GM23338 (cell line): ENCODE measurements at regions not wholly inside any gene's neighbourhood (a gene's known extent, or its start where the extent isn't known, plus 50 kb on each side); places are given as distances from the start of the nearest gene placed in this dataset.

ENCODE experiments used
- ATAC-seq: fragments of 200-7000 bp; cut with Tn5 transposase; 3 replicates; pipeline ENCODE4 v1.9.1; 2020
- DNase-seq: peaks from one replicate; pipeline ENCODE4 v3.0.0-alpha.2; 2015; ENCODE audit warnings: low spot score
- H2AFZ ChIP-seq: fragments of 200-600 bp; sonication (generic); 2 replicates; pipeline ENCODE4 v1.8.0; 2016; ENCODE audit warnings: antibody characterized with exemption, mild to moderate bottlenecking, moderate library complexity
- H3F3A ChIP-seq: fragments of 200-600 bp; sonication (generic); replicated peaks from 2 replicates; pipeline ENCODE4 v1.8.0; 2017; ENCODE audit warnings: antibody characterized with exemption, mixed run types, low read depth
- H3K27ac ChIP-seq: fragments of 200-600 bp; sonication (generic); 2 replicates; pipeline ENCODE4 v1.6.1; 2016; ENCODE audit warnings: low read depth
- H3K27me3 ChIP-seq: fragments of 200-600 bp; sonication (generic); 2 replicates; pipeline ENCODE4 v1.8.0; 2016; ENCODE audit warnings: mild to moderate bottlenecking, mixed run types, moderate library complexity; ENCODE audit not compliant: insufficient read depth
- H3K36me3 ChIP-seq: fragments of 200-600 bp; sonication (generic); 2 replicates; pipeline ENCODE4 v1.8.0; 2016; ENCODE audit warnings: mild to moderate bottlenecking; ENCODE audit not compliant: insufficient read depth
- H3K4me1 ChIP-seq: fragments of 200-600 bp; sonication (generic); 2 replicates; pipeline ENCODE4 v1.8.0; 2016; ENCODE audit warnings: mild to moderate bottlenecking, moderate library complexity; ENCODE audit not compliant: insufficient read depth
- H3K4me2 ChIP-seq: fragments of 200-600 bp; sonication (generic); 2 replicates; pipeline ENCODE4 v1.7.1; 2017; ENCODE audit warnings: mixed run types
- H3K4me3 ChIP-seq: fragments of 200-600 bp; sonication (generic); 2 replicates; pipeline ENCODE4 v1.6.1; 2016; ENCODE audit warnings: mixed run types
- H3K79me2 ChIP-seq: fragments of 200-600 bp; sonication (generic); replicated peaks from 2 replicates; pipeline ENCODE4 v1.8.0; 2017; ENCODE audit warnings: mild to moderate bottlenecking; ENCODE audit not compliant: insufficient read depth
- H3K9me2 ChIP-seq: fragments of 200-600 bp; sonication (generic); 2 replicates; pipeline ENCODE4 v1.8.0; 2017; ENCODE audit not compliant: insufficient read depth
- H4K20me1 ChIP-seq: fragments of 200-600 bp; sonication (generic); replicated peaks from 2 replicates; pipeline ENCODE4 v1.8.0; 2017; ENCODE audit warnings: mild to moderate bottlenecking; ENCODE audit not compliant: insufficient read depth
- H3K27ac Mint-ChIP-seq: 2 replicates; pipeline ENCODE4 v1.8.0; 2020; ENCODE audit warnings: inconsistent platforms, mild to moderate bottlenecking, moderate library complexity, mixed read lengths
- H3K27me3 Mint-ChIP-seq: 3 replicates; pipeline ENCODE4 v1.8.0; 2022; ENCODE audit warnings: low read depth, mild to moderate bottlenecking, moderate library complexity, mixed read lengths, inconsistent platforms; ENCODE audit not compliant: insufficient read depth, poor library complexity
- H3K36me3 Mint-ChIP-seq: 3 replicates; pipeline ENCODE4 v1.8.0; 2021; ENCODE audit warnings: low read depth, mild to moderate bottlenecking, inconsistent platforms, moderate library complexity, mixed read lengths
- H3K4me1 Mint-ChIP-seq: 3 replicates; pipeline ENCODE4 v1.8.0; 2020; ENCODE audit warnings: mild to moderate bottlenecking, inconsistent platforms, mixed read lengths
- H3K4me3 Mint-ChIP-seq: 3 replicates; pipeline ENCODE4 v1.8.0; 2021; ENCODE audit warnings: moderate library complexity, mild to moderate bottlenecking, inconsistent platforms, mixed read lengths
- H3K9me3 Mint-ChIP-seq: 3 replicates; pipeline ENCODE4 v1.8.0; 2020; ENCODE audit warnings: moderate library complexity, mild to moderate bottlenecking, inconsistent platforms, mixed read lengths
- CREB1 ChIP-seq: fragments of 250-450 bp; sonication (Bioruptor Pico); IDR thresholded peaks from 2 replicates; pipeline ENCODE4 v1.5.0; 2020; ENCODE audit warnings: low read depth, mild to moderate bottlenecking, moderate library complexity
- ETS1 ChIP-seq: IDR thresholded peaks from 2 replicates; pipeline ENCODE4 v1.6.1; 2016; ENCODE audit warnings: antibody characterized with exemption
- EZH2 ChIP-seq: fragments of 200-600 bp; sonication (generic); IDR thresholded peaks from one replicate; pipeline ENCODE4 v1.8.0; 2017; ENCODE audit warnings: antibody characterized with exemption, mild to moderate bottlenecking, low read depth; ENCODE audit not compliant: unreplicated experiment
- EZH2phosphoT487 ChIP-seq: fragments of 200-600 bp; sonication (generic); IDR thresholded peaks from one replicate; pipeline ENCODE4 v1.8.1; 2018; ENCODE audit warnings: antibody characterized with exemption; ENCODE audit not compliant: unreplicated experiment
- JUNB ChIP-seq: IDR thresholded peaks from one replicate; pipeline ENCODE4 v1.6.1; 2016; ENCODE audit warnings: antibody characterized with exemption; ENCODE audit not compliant: unreplicated experiment
- NANOG ChIP-seq: IDR thresholded peaks from 2 replicates; pipeline ENCODE4 v1.6.1; 2016; ENCODE audit warnings: antibody characterized with exemption, borderline replicate concordance
- POLR2AphosphoS5 ChIP-seq: IDR thresholded peaks from 2 replicates; pipeline ENCODE4 v1.6.1; 2016; ENCODE audit warnings: antibody characterized with exemption, low read depth
- REST ChIP-seq: IDR thresholded peaks from one replicate; pipeline ENCODE4 v1.6.1; 2018; ENCODE audit warnings: antibody characterized with exemption; ENCODE audit not compliant: unreplicated experiment
- STAT1 ChIP-seq: IDR thresholded peaks from one replicate; pipeline ENCODE4 v1.6.1; 2016; ENCODE audit warnings: antibody characterized with exemption; ENCODE audit not compliant: unreplicated experiment
- ZNF331 ChIP-seq: fragments of 250-450 bp; sonication (Bioruptor Pico); IDR thresholded peaks from 2 replicates; pipeline ENCODE4 v1.5.0; 2020; ENCODE audit warnings: low read depth, mild to moderate bottlenecking, moderate library complexity
- TF ChIP-seq, protein P1 (sequence below), 2 experiments: fragments of 200-600 bp in 1 of 2; sonication (generic) in 1 of 2; conservative IDR thresholded peaks; 2 replicates each; pipeline versions ENCODE4 v1.5.1 to v1.6.1; 2016 to 2017; ENCODE audit warnings: antibody characterized with exemption in 2 of 2, low read depth in 2 of 2, mild to moderate bottlenecking in 2 of 2, moderate library complexity in 1 of 2
- TF ChIP-seq, protein P2 (sequence below): fragments of 250-450 bp; sonication (Bioruptor Pico); IDR thresholded peaks from 2 replicates; pipeline ENCODE4 v1.5.0; 2020; ENCODE audit warnings: mild to moderate bottlenecking, moderate library complexity

- H4K20me1 ChIP-seq: no peaks in the 10 kb centered on the region
- TF ChIP-seq STAT1: no peak
- TF ChIP-seq ZNF331 (CRISPR knock-in tag): no peak
- no peak for TF ChIP-seq NANOG
- TF ChIP-seq, protein P1, sequence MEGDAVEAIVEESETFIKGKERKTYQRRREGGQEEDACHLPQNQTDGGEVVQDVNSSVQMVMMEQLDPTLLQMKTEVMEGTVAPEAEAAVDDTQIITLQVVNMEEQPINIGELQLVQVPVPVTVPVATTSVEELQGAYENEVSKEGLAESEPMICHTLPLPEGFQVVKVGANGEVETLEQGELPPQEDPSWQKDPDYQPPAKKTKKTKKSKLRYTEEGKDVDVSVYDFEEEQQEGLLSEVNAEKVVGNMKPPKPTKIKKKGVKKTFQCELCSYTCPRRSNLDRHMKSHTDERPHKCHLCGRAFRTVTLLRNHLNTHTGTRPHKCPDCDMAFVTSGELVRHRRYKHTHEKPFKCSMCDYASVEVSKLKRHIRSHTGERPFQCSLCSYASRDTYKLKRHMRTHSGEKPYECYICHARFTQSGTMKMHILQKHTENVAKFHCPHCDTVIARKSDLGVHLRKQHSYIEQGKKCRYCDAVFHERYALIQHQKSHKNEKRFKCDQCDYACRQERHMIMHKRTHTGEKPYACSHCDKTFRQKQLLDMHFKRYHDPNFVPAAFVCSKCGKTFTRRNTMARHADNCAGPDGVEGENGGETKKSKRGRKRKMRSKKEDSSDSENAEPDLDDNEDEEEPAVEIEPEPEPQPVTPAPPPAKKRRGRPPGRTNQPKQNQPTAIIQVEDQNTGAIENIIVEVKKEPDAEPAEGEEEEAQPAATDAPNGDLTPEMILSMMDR (conservative IDR thresholded peaks at IDR 0.05; ENCODE audit: low read depth in 2 of 2): no peak
- TF ChIP-seq, protein P2, sequence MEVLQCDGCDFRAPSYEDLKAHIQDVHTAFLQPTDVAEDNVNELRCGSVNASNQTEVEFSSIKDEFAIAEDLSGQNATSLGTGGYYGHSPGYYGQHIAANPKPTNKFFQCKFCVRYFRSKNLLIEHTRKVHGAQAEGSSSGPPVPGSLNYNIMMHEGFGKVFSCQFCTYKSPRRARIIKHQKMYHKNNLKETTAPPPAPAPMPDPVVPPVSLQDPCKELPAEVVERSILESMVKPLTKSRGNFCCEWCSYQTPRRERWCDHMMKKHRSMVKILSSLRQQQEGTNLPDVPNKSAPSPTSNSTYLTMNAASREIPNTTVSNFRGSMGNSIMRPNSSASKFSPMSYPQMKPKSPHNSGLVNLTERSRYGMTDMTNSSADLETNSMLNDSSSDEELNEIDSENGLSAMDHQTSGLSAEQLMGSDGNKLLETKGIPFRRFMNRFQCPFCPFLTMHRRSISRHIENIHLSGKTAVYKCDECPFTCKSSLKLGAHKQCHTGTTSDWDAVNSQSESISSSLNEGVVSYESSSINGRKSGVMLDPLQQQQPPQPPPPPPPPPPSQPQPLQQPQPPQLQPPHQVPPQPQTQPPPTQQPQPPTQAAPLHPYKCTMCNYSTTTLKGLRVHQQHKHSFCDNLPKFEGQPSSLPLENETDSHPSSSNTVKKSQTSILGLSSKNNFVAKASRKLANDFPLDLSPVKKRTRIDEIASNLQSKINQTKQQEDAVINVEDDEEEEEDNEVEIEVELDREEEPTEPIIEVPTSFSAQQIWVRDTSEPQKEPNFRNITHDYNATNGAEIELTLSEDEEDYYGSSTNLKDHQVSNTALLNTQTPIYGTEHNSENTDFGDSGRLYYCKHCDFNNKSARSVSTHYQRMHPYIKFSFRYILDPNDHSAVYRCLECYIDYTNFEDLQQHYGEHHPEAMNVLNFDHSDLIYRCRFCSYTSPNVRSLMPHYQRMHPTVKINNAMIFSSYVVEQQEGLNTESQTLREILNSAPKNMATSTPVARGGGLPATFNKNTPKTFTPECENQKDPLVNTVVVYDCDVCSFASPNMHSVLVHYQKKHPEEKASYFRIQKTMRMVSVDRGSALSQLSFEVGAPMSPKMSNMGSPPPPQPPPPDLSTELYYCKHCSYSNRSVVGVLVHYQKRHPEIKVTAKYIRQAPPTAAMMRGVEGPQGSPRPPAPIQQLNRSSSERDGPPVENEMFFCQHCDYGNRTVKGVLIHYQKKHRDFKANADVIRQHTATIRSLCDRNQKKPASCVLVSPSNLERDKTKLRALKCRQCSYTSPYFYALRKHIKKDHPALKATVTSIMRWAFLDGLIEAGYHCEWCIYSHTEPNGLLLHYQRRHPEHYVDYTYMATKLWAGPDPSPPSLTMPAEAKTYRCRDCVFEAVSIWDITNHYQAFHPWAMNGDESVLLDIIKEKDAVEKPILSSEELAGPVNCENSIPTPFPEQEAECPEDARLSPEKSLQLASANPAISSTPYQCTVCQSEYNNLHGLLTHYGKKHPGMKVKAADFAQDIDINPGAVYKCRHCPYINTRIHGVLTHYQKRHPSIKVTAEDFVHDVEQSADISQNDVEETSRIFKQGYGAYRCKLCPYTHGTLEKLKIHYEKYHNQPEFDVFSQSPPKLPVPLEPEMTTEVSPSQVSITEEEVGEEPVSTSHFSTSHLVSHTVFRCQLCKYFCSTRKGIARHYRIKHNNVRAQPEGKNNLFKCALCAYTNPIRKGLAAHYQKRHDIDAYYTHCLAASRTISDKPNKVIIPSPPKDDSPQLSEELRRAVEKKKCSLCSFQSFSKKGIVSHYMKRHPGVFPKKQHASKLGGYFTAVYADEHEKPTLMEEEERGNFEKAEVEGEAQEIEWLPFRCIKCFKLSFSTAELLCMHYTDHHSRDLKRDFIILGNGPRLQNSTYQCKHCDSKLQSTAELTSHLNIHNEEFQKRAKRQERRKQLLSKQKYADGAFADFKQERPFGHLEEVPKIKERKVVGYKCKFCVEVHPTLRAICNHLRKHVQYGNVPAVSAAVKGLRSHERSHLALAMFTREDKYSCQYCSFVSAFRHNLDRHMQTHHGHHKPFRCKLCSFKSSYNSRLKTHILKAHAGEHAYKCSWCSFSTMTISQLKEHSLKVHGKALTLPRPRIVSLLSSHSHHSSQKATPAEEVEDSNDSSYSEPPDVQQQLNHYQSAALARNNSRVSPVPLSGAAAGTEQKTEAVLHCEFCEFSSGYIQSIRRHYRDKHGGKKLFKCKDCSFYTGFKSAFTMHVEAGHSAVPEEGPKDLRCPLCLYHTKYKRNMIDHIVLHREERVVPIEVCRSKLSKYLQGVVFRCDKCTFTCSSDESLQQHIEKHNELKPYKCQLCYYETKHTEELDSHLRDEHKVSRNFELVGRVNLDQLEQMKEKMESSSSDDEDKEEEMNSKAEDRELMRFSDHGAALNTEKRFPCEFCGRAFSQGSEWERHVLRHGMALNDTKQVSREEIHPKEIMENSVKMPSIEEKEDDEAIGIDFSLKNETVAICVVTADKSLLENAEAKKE: no peak
- TF ChIP-seq ETS1: no peak
- no peak for TF ChIP-seq POLR2AphosphoS5
- TF ChIP-seq REST: no peak
- no peak for TF ChIP-seq CREB1
- no peak for TF ChIP-seq EZH2phosphoT487
- no peak for TF ChIP-seq JUNB
- no peak for TF ChIP-seq EZH2
- Mint-ChIP-seq H3K4me1 (peaks cover 3% of the 10 kb centered on the region; the same call in 1 of the 3 replicates), H3K36me3 (no peaks in the 10 kb centered on the region), H3K27me3 (no peaks in the 10 kb centered on the region), H3K27ac (no peak overlapping the region), H3K9me3 (no peaks in the 10 kb centered on the region), H3K4me3 (no peak overlapping the region)
- no peaks in the 10 kb centered on the region for H3K4me1 ChIP-seq
- no peak for DNase-seq
- H3K36me3 ChIP-seq: no peaks in the 10 kb centered on the region
- no peak overlapping the region for H3K4me2 ChIP-seq
- no peaks in the 10 kb centered on the region for H3K27me3 ChIP-seq
- no peak overlapping the region for H2AFZ ChIP-seq
- no peak overlapping the region for H3K27ac ChIP-seq
- no peak overlapping the region for H3K4me3 ChIP-seq
- H3K9me2 ChIP-seq: no peaks in the 10 kb centered on the region
- ATAC-seq: no peak
- no peaks in the 10 kb centered on the region for H3K79me2 ChIP-seq
- no peaks in the 10 kb centered on the region for H3F3A ChIP-seq
Measured at GRCh38 chr14:97061198-97061597, 264.0 kb downstream of the VRK1 start.
